Keratinocyte (primary cell): ENCODE measurements at regions not wholly inside any gene's neighbourhood (a gene's known extent, or its start where the extent isn't known, plus 50 kb on each side); places are given as distances from the start of the nearest gene placed in this dataset.

Source experiments
- DNase-seq: peaks from one replicate; pipeline ENCODE4 v3.0.0-alpha.2; 2011; ENCODE audit warnings: low read depth, missing footprints, low spot score
- FAIRE-seq: peaks from 2 replicates; lab custom pipeline; 2011; peaks lifted over from hg19 to GRCh38; lab: Jason Lieb, UNC
- H2AFZ ChIP-seq: 2 replicates; pipeline ENCODE4 v1.6.0; 2012; ENCODE audit warnings: low read length, control low read depth, inconsistent platforms; ENCODE audit not compliant: control insufficient read depth
- H3K27ac ChIP-seq: 2 replicates; pipeline ENCODE4 v1.5.1; 2011; ENCODE audit warnings: low read length; ENCODE audit not compliant: control insufficient read depth, insufficient read depth
- H3K27me3 ChIP-seq: 3 replicates; pipeline ENCODE4 v1.6.0; 2011; ENCODE audit warnings: low read length; ENCODE audit not compliant: control insufficient read depth, insufficient read depth; ENCODE audit errors: extremely low read depth
- H3K36me3 ChIP-seq, 2 experiments: 2 replicates in 1 of 2; 3 replicates in 1 of 2; pipeline ENCODE4 v1.5.1; 2011; ENCODE audit warnings: low read length in 2 of 2, mild to moderate bottlenecking in 1 of 2; ENCODE audit not compliant: control insufficient read depth in 2 of 2, insufficient read depth in 2 of 2; ENCODE audit errors: extremely low read depth in 1 of 2
- H3K4me1 ChIP-seq: 3 replicates; pipeline ENCODE4 v1.5.1; 2011; ENCODE audit warnings: low read length; ENCODE audit not compliant: control insufficient read depth, insufficient read depth; ENCODE audit errors: extremely low read depth
- H3K4me2 ChIP-seq: 3 replicates; pipeline ENCODE4 v1.6.0; 2011; ENCODE audit warnings: low read depth, low read length; ENCODE audit not compliant: control insufficient read depth, insufficient read depth; ENCODE audit errors: extremely low read depth
- H3K4me3 ChIP-seq, 3 experiments: fragments of 200-600 bp in 1 of 3; sonication (generic) in 1 of 3; 2 replicates in 2 of 3; 3 replicates in 1 of 3; pipeline ENCODE4 v1.5.1; 2011 to 2016; ENCODE audit warnings: low read length in 3 of 3, mild to moderate bottlenecking in 3 of 3, control low read depth in 2 of 3, inconsistent platforms in 1 of 3, low read depth in 1 of 3, mixed read lengths in 1 of 3, mixed run types in 1 of 3, moderate library complexity in 1 of 3; ENCODE audit not compliant: control insufficient read depth in 2 of 3, insufficient read depth in 2 of 3; ENCODE audit errors: extremely low read depth in 1 of 3
- H3K79me2 ChIP-seq: 2 replicates; pipeline ENCODE4 v1.6.0; 2012; ENCODE audit warnings: low read length; ENCODE audit not compliant: control insufficient read depth, insufficient read depth
- H3K9ac ChIP-seq: 3 replicates; pipeline ENCODE4 v1.6.0; 2011; ENCODE audit warnings: low read length; ENCODE audit not compliant: control insufficient read depth, insufficient read depth; ENCODE audit errors: extremely low read depth
- H3K9me1 ChIP-seq: 3 replicates; pipeline ENCODE4 v1.6.0; 2011; ENCODE audit warnings: low read length; ENCODE audit not compliant: control insufficient read depth, insufficient read depth; ENCODE audit errors: extremely low read depth
- H3K9me3 ChIP-seq: 2 replicates; pipeline ENCODE4 v1.5.1; 2012; ENCODE audit warnings: low read depth, low read length; ENCODE audit not compliant: control insufficient read depth
- H4K20me1 ChIP-seq: 3 replicates; pipeline ENCODE4 v1.6.0; 2011; ENCODE audit warnings: low read length; ENCODE audit not compliant: control insufficient read depth, insufficient read depth; ENCODE audit errors: extremely low read depth
- EZH2 ChIP-seq: IDR thresholded peaks from one replicate; pipeline ENCODE4 v1.6.1; 2012; ENCODE audit warnings: inconsistent platforms, mild to moderate bottlenecking, low read length, moderate library complexity
- dilution Hi-C: fragments of 300-500 bp; cut with MboI; formaldehyde crosslinking; loops from one replicate; pipeline ENCODE4 v1.7.0; 2020; ENCODE audit warnings: low sequenced_read_pairs; ENCODE audit not compliant: extremely low pct_ligation_motif_present
- TF ChIP-seq, protein P1 (sequence below), 3 experiments: IDR thresholded peaks in 1 of 3; conservative IDR thresholded peaks in 1 of 3; optimal IDR thresholded peaks in 1 of 3; 2 replicates in 2 of 3; 3 replicates in 1 of 3; pipeline versions ENCODE3 to v1.5.1; 2011; ENCODE audit warnings: low read length in 3 of 3, mild to moderate bottlenecking in 3 of 3, moderate library complexity in 2 of 3, control low read depth in 1 of 3, inconsistent platforms in 1 of 3; ENCODE audit not compliant: insufficient read depth in 2 of 3; ENCODE audit errors: extremely low read depth in 1 of 3

DNA sequence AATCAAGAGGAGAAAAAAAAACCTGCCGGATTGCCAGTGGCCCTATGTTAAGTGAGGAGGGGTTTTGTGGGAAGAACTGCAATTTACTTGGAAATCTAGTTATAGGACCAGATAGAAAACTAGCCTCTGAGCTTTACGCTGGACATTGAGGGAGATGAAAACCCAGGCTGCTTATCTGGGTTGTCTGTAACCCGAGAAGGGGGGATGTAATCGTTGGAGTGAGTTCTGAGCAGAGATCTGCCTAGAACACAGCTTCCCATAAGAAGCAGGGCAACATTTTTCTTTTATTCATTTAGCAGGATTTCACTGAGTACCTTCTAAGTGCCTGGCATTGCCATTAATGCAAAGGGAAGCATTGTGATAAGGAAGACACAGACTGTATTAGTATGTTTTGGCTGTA, 70.6 kb downstream of the KATNIP start:
- Histone ChIP-seq H3K9me3 (no peaks in the 10 kb centered on the region), H3K36me3 (peaks cover 2 to 5% of the 10 kb centered on the region in 2 experiments), H3K79me2 (no peaks in the 10 kb centered on the region), H3K4me1 (no peaks in the 10 kb centered on the region), H3K27me3 (no peaks in the 10 kb centered on the region), H3K9me1 (no peaks in the 10 kb centered on the region), H3K27ac (no peak overlapping the region), H3K4me3 (no peak overlapping the region), H3K4me2 (no peak overlapping the region), H4K20me1 (no peaks in the 10 kb centered on the region), H3K9ac (no peak overlapping the region), H2AFZ (no peak overlapping the region)
- dilution Hi-C loops = no loop called here
- no peak for DNase-seq
- no peak for FAIRE-seq
- TF ChIP-seq, protein P1, sequence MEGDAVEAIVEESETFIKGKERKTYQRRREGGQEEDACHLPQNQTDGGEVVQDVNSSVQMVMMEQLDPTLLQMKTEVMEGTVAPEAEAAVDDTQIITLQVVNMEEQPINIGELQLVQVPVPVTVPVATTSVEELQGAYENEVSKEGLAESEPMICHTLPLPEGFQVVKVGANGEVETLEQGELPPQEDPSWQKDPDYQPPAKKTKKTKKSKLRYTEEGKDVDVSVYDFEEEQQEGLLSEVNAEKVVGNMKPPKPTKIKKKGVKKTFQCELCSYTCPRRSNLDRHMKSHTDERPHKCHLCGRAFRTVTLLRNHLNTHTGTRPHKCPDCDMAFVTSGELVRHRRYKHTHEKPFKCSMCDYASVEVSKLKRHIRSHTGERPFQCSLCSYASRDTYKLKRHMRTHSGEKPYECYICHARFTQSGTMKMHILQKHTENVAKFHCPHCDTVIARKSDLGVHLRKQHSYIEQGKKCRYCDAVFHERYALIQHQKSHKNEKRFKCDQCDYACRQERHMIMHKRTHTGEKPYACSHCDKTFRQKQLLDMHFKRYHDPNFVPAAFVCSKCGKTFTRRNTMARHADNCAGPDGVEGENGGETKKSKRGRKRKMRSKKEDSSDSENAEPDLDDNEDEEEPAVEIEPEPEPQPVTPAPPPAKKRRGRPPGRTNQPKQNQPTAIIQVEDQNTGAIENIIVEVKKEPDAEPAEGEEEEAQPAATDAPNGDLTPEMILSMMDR (optimal IDR thresholded peaks at IDR 0.05 in 1 of 3, IDR thresholded peaks at IDR 0.05 in 1 of 3, conservative IDR thresholded peaks at IDR 0.05 in 1 of 3; ENCODE audit: extremely low read depth in 1 of 3, insufficient read depth in 2 of 3, low read length in 3 of 3) = no peak
- no peak for TF ChIP-seq EZH2

DNA sequence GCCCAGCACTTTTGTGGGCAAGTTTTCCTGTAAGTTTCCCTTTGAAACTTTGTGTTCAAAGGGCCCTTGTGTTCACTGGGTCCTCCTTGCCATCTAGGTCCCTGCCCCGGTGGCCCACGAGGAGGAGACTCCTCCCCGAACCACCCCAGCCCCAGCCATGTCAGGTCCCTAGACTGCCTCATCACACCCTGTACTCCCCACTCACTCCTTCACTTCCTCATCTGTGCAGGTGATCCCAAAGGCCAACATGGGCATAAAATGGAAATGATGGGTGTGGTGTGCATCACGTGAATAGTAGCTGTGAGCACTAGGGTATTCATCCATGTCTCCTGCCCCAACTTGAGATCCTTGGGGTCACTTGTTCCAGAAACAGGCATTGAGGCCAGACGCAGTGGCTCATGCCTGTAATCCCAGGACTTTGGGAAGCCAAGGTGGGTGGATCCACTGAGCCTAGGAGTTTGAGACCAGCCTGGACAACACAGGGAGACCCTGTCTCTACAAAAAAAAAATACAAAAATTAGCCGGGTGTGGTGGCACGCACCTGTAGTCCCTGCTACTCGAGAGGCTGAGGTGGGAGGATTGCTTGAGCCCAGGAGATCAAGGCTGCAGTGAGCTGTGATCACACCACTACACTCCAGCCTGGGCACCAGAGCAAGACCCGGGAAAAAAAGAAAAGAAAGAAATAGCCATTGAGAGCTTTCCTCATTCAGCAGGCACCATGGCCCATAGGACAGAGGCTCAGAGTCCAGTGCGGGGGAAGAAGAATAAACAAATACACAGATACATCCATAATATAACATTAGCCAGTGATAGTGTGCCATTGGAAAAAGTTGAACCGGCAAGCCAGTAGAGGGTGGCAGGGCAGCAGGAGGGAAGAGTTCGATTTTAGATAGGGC, 74.5 kb downstream of the KATNIP start:
- FAIRE-seq (no peak), DNase-seq (no peak)
- no peaks in the 10 kb centered on the region for H3K4me1 ChIP-seq
- H2AFZ ChIP-seq = no peak overlapping the region
- H4K20me1 ChIP-seq = no peaks in the 10 kb centered on the region
- H3K4me2 ChIP-seq = no peak overlapping the region
- H3K79me2 ChIP-seq = no peaks in the 10 kb centered on the region
- H3K27me3 ChIP-seq = no peaks in the 10 kb centered on the region
- no peak overlapping the region for H3K4me3 ChIP-seq
- no peaks in the 10 kb centered on the region for H3K9me3 ChIP-seq
- H3K36me3 ChIP-seq = peaks cover 1 to 6% of the 10 kb centered on the region in 2 experiments
- no peak overlapping the region for H3K27ac ChIP-seq
- dilution Hi-C loops = no loop called here
- H3K9ac ChIP-seq = no peak overlapping the region
- TF ChIP-seq, protein P1 (optimal IDR thresholded peaks at IDR 0.05 in 1 of 3, IDR thresholded peaks at IDR 0.05 in 1 of 3, conservative IDR thresholded peaks at IDR 0.05 in 1 of 3; ENCODE audit: extremely low read depth in 1 of 3, insufficient read depth in 2 of 3, low read length in 3 of 3) = no peak
- TF ChIP-seq EZH2 = no peak
- H3K9me1 ChIP-seq = no peaks in the 10 kb centered on the region
